Keratinocyte (primary cell): ENCODE measurements at regions not wholly inside any gene's neighbourhood (a gene's known extent, or its start where the extent isn't known, plus 50 kb on each side); places are given as distances from the start of the nearest gene placed in this dataset.
"Not testable (repeated sequence)": the region's sequence is repeated elsewhere in the genome, so short reads cannot be mapped to it uniquely, and the experiment has no call there.

Source experiments
- DNase-seq: peaks from one replicate; pipeline ENCODE4 v3.0.0-alpha.2; 2011; ENCODE audit warnings: low read depth, missing footprints, low spot score
- FAIRE-seq: peaks from 2 replicates; lab custom pipeline; 2011; peaks lifted over from hg19 to GRCh38; lab: Jason Lieb, UNC
- H2AFZ ChIP-seq: 2 replicates; pipeline ENCODE4 v1.6.0; 2012; ENCODE audit warnings: low read length, control low read depth, inconsistent platforms; ENCODE audit not compliant: control insufficient read depth
- H3K27ac ChIP-seq: 2 replicates; pipeline ENCODE4 v1.5.1; 2011; ENCODE audit warnings: low read length; ENCODE audit not compliant: control insufficient read depth, insufficient read depth
- H3K27me3 ChIP-seq: 3 replicates; pipeline ENCODE4 v1.6.0; 2011; ENCODE audit warnings: low read length; ENCODE audit not compliant: control insufficient read depth, insufficient read depth; ENCODE audit errors: extremely low read depth
- H3K36me3 ChIP-seq, 2 experiments: 2 replicates in 1 of 2; 3 replicates in 1 of 2; pipeline ENCODE4 v1.5.1; 2011; ENCODE audit warnings: low read length in 2 of 2, mild to moderate bottlenecking in 1 of 2; ENCODE audit not compliant: control insufficient read depth in 2 of 2, insufficient read depth in 2 of 2; ENCODE audit errors: extremely low read depth in 1 of 2
- H3K4me1 ChIP-seq: 3 replicates; pipeline ENCODE4 v1.5.1; 2011; ENCODE audit warnings: low read length; ENCODE audit not compliant: control insufficient read depth, insufficient read depth; ENCODE audit errors: extremely low read depth
- H3K4me2 ChIP-seq: 3 replicates; pipeline ENCODE4 v1.6.0; 2011; ENCODE audit warnings: low read depth, low read length; ENCODE audit not compliant: control insufficient read depth, insufficient read depth; ENCODE audit errors: extremely low read depth
- H3K4me3 ChIP-seq, 3 experiments: fragments of 200-600 bp in 1 of 3; sonication (generic) in 1 of 3; 2 replicates in 2 of 3; 3 replicates in 1 of 3; pipeline ENCODE4 v1.5.1; 2011 to 2016; ENCODE audit warnings: low read length in 3 of 3, mild to moderate bottlenecking in 3 of 3, control low read depth in 2 of 3, inconsistent platforms in 1 of 3, low read depth in 1 of 3, mixed read lengths in 1 of 3, mixed run types in 1 of 3, moderate library complexity in 1 of 3; ENCODE audit not compliant: control insufficient read depth in 2 of 3, insufficient read depth in 2 of 3; ENCODE audit errors: extremely low read depth in 1 of 3
- H3K79me2 ChIP-seq: 2 replicates; pipeline ENCODE4 v1.6.0; 2012; ENCODE audit warnings: low read length; ENCODE audit not compliant: control insufficient read depth, insufficient read depth
- H3K9ac ChIP-seq: 3 replicates; pipeline ENCODE4 v1.6.0; 2011; ENCODE audit warnings: low read length; ENCODE audit not compliant: control insufficient read depth, insufficient read depth; ENCODE audit errors: extremely low read depth
- H3K9me1 ChIP-seq: 3 replicates; pipeline ENCODE4 v1.6.0; 2011; ENCODE audit warnings: low read length; ENCODE audit not compliant: control insufficient read depth, insufficient read depth; ENCODE audit errors: extremely low read depth
- H3K9me3 ChIP-seq: 2 replicates; pipeline ENCODE4 v1.5.1; 2012; ENCODE audit warnings: low read depth, low read length; ENCODE audit not compliant: control insufficient read depth
- H4K20me1 ChIP-seq: 3 replicates; pipeline ENCODE4 v1.6.0; 2011; ENCODE audit warnings: low read length; ENCODE audit not compliant: control insufficient read depth, insufficient read depth; ENCODE audit errors: extremely low read depth
- EZH2 ChIP-seq: IDR thresholded peaks from one replicate; pipeline ENCODE4 v1.6.1; 2012; ENCODE audit warnings: inconsistent platforms, mild to moderate bottlenecking, low read length, moderate library complexity
- dilution Hi-C: fragments of 300-500 bp; cut with MboI; formaldehyde crosslinking; loops from one replicate; pipeline ENCODE4 v1.7.0; 2020; ENCODE audit warnings: low sequenced_read_pairs; ENCODE audit not compliant: extremely low pct_ligation_motif_present
- TF ChIP-seq, protein P1 (sequence below), 3 experiments: IDR thresholded peaks in 1 of 3; conservative IDR thresholded peaks in 1 of 3; optimal IDR thresholded peaks in 1 of 3; 2 replicates in 2 of 3; 3 replicates in 1 of 3; pipeline versions ENCODE3 to v1.5.1; 2011; ENCODE audit warnings: low read length in 3 of 3, mild to moderate bottlenecking in 3 of 3, moderate library complexity in 2 of 3, control low read depth in 1 of 3, inconsistent platforms in 1 of 3; ENCODE audit not compliant: insufficient read depth in 2 of 3; ENCODE audit errors: extremely low read depth in 1 of 3

DNA sequence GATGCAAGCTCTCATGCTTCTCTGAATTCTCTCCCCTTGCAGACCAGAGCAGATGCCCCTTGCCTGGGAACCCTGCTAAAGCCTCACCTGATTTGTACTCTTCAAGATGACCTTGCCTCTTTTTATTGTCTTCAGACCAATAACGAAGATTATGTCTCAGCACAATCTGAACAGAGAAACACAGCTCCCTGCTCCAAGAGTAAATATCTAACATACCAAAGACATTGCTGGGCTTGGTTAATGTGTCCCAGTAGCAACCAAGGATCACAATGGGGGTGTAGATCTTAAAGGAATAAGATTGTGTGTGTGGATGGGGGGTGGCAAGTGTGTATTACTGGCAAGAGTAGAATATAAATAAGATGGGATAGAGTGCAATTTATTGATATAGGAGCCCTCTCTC lies 67.6 kb upstream of the LHFPL2 start:
- Histone ChIP-seq H3K9ac (no peak overlapping the region), H3K4me1 (peaks cover 5% of the 10 kb centered on the region), H4K20me1 (no peaks in the 10 kb centered on the region), H3K79me2 (no peaks in the 10 kb centered on the region), H3K27me3 (no peaks in the 10 kb centered on the region), H2AFZ (no peak overlapping the region), H3K36me3 (no peaks in the 10 kb centered on the region), H3K27ac (no peak overlapping the region), H3K4me2 (no peak overlapping the region), H3K9me3 (no peaks in the 10 kb centered on the region), H3K9me1 (no peaks in the 10 kb centered on the region), H3K4me3 (no peak overlapping the region)
- dilution Hi-C loops = no loop called here
- no peak for DNase-seq
- no peak for FAIRE-seq
- no peak for TF ChIP-seq EZH2
- TF ChIP-seq, protein P1, sequence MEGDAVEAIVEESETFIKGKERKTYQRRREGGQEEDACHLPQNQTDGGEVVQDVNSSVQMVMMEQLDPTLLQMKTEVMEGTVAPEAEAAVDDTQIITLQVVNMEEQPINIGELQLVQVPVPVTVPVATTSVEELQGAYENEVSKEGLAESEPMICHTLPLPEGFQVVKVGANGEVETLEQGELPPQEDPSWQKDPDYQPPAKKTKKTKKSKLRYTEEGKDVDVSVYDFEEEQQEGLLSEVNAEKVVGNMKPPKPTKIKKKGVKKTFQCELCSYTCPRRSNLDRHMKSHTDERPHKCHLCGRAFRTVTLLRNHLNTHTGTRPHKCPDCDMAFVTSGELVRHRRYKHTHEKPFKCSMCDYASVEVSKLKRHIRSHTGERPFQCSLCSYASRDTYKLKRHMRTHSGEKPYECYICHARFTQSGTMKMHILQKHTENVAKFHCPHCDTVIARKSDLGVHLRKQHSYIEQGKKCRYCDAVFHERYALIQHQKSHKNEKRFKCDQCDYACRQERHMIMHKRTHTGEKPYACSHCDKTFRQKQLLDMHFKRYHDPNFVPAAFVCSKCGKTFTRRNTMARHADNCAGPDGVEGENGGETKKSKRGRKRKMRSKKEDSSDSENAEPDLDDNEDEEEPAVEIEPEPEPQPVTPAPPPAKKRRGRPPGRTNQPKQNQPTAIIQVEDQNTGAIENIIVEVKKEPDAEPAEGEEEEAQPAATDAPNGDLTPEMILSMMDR (optimal IDR thresholded peaks at IDR 0.05 in 1 of 3, IDR thresholded peaks at IDR 0.05 in 1 of 3, conservative IDR thresholded peaks at IDR 0.05 in 1 of 3; ENCODE audit: extremely low read depth in 1 of 3, insufficient read depth in 2 of 3, low read length in 3 of 3) = no peak

GRCh38 chr5:78715351-78715750 lies 66.8 kb upstream of the LHFPL2 start:
- H3K4me1 ChIP-seq, H3K27me3 ChIP-seq, H4K20me1 ChIP-seq, H2AFZ ChIP-seq, H3K36me3 ChIP-seq, H3K27ac ChIP-seq, H3K9me3 ChIP-seq, H3K9me1 ChIP-seq, H3K4me3 ChIP-seq, dilution Hi-C loops, FAIRE-seq, DNase-seq, H3K4me2 ChIP-seq, H3K79me2 ChIP-seq, H3K9ac ChIP-seq: not testable (repeated sequence)

GRCh38 chr5:78711670-78712069 lies 63.1 kb upstream of the LHFPL2 start:
- H3K9ac ChIP-seq, DNase-seq, H3K4me1 ChIP-seq, H4K20me1 ChIP-seq, H3K79me2 ChIP-seq, H3K36me3 ChIP-seq, H3K4me2 ChIP-seq, H3K4me3 ChIP-seq, H3K9me3 ChIP-seq, dilution Hi-C loops, FAIRE-seq, H3K27me3 ChIP-seq, H3K9me1 ChIP-seq, H3K27ac ChIP-seq, H2AFZ ChIP-seq: not testable (repeated sequence)

GRCh38 chr5:78709729-78710430 lies 61.3 kb upstream of the LHFPL2 start:
- H3K4me3 ChIP-seq, H2AFZ ChIP-seq, H3K79me2 ChIP-seq, H3K9me1 ChIP-seq, H3K9ac ChIP-seq, DNase-seq, H3K4me2 ChIP-seq, FAIRE-seq, dilution Hi-C loops, H3K27me3 ChIP-seq, H3K36me3 ChIP-seq, H3K4me1 ChIP-seq, H3K9me3 ChIP-seq, H3K27ac ChIP-seq, H4K20me1 ChIP-seq: not testable (repeated sequence)
